PC-9 (cell line): ENCODE measurements at regions not wholly inside any gene's neighbourhood (a gene's known extent, or its start where the extent isn't known, plus 50 kb on each side); places are given as distances from the start of the nearest gene placed in this dataset.

ENCODE experiments used
- EZH2 ChIP-seq: fragments of 200-600 bp; sonication (generic); IDR thresholded peaks from 2 replicates; pipeline ENCODE4 v1.8.0; 2017; ENCODE audit warnings: antibody characterized with exemption, low read depth
- TF ChIP-seq, protein P1 (sequence below): fragments of 200-600 bp; sonication (generic); conservative IDR thresholded peaks from 2 replicates; pipeline ENCODE4 v1.6.1; 2017; ENCODE audit warnings: mixed run types, antibody characterized with exemption, mild to moderate bottlenecking, moderate library complexity

DNA sequence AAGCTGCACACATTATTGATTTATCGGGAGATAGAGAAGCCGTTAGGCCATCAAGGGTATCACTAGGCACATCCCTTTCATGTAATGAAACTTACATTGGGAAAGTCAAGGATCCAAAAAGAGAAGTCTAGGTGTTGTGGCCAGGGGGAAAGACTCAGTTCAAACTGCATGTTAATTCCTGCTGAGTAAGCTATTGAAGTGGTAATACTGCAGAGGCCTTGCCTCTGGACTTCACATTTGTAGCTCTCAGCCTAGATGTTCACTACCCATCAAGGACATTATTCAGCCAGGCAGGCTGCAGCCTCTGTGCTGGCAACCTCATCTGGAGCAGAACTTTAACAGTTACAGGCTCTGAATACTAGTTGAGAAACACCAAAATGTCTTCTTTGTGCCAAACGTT lies 2094.5 kb upstream of the AGA start:
- TF ChIP-seq, protein P1, sequence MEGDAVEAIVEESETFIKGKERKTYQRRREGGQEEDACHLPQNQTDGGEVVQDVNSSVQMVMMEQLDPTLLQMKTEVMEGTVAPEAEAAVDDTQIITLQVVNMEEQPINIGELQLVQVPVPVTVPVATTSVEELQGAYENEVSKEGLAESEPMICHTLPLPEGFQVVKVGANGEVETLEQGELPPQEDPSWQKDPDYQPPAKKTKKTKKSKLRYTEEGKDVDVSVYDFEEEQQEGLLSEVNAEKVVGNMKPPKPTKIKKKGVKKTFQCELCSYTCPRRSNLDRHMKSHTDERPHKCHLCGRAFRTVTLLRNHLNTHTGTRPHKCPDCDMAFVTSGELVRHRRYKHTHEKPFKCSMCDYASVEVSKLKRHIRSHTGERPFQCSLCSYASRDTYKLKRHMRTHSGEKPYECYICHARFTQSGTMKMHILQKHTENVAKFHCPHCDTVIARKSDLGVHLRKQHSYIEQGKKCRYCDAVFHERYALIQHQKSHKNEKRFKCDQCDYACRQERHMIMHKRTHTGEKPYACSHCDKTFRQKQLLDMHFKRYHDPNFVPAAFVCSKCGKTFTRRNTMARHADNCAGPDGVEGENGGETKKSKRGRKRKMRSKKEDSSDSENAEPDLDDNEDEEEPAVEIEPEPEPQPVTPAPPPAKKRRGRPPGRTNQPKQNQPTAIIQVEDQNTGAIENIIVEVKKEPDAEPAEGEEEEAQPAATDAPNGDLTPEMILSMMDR = no peak
- no peak for TF ChIP-seq EZH2
